NCI-H226 (cell line): ENCODE measurements at regions not wholly inside any gene's neighbourhood (a gene's known extent, or its start where the extent isn't known, plus 50 kb on each side); places are given as distances from the start of the nearest gene placed in this dataset.
A peak's percentile ranks its signal among the peaks of the same experiment; 100 is the strongest.
"Not testable (repeated sequence)": the region's sequence is repeated elsewhere in the genome, so short reads cannot be mapped to it uniquely, and the experiment has no call there.

Experiments used
- DNase-seq: peaks from one replicate; pipeline ENCODE4 v3.0.0-alpha.2; 2015

GRCh38 chr4:60721685-60722084, 478.4 kb upstream of the ADGRL3 start:
- DNase-seq, result no peak

DNA sequence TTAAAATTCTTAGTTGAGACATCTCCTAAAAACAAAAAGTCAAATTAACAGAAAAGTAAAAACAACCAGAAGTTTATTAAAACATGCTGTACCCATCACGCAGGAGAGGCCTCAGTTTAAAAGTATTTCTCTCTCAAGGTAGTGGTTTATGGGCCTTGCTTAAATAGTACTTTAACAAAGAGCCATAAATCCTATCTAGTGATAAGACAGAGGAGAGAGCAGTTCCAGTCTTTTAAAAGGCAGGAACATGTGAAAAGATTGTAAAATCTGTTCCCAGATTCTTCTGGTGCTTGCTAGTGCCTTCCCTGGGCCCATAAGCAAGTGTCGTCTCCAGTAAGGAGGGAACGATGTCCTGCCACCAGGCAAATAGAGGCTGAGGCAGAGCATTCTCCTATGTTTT, 476.3 kb upstream of the ADGRL3 start:
- DNase-seq, result no peak

DNA sequence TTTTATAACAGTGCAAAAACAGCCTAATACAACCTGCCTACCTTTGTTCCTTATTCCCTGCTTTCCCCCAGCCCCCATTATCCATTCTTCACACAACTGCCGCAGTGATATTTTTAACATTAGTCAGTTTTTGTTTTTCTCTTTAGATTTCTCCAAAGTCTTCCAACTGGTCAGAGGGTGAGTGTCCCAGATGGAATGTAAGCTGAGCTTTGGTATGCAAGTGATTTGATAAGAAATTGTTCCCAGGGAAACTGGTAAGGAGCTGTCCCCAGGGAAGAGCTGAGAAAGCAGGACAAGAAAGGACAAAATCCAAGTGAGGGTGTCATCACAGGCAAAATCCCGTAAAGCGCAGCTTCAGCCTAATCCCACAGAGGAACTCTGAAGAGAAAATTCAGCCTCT, 475.5 kb upstream of the ADGRL3 start:
- peak; percentile 75 for DNase-seq

- no peak for DNase-seq
Measured at GRCh38 chr4:60726779-60727178, 473.3 kb upstream of the ADGRL3 start.

DNA sequence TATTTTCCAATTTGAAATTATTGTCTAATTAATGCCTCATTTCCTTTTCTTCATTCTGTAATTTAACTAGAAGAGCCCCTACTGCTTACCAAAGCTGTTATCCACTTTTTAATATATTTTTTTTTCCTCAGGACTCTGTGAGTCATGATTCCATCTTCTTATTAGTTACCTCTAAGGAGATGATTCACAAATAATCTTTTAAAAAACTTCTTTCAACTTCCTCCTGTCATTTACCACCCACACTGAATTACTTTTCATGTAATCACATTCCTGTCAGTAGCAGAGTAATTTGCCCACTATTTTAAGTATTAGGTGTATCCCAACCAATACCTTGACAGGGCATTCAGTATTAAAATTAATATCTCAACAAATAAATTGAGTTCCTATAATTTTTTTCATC, 470.9 kb upstream of the ADGRL3 start:
- DNase-seq, result peak; percentile 45

- DNase-seq, result not testable (repeated sequence)
Measured at GRCh38 chr4:60729764-60730163, 470.4 kb upstream of the ADGRL3 start.

- DNase-seq, result no peak
Measured at GRCh38 chr4:60737858-60738257, 462.3 kb upstream of the ADGRL3 start.

DNA sequence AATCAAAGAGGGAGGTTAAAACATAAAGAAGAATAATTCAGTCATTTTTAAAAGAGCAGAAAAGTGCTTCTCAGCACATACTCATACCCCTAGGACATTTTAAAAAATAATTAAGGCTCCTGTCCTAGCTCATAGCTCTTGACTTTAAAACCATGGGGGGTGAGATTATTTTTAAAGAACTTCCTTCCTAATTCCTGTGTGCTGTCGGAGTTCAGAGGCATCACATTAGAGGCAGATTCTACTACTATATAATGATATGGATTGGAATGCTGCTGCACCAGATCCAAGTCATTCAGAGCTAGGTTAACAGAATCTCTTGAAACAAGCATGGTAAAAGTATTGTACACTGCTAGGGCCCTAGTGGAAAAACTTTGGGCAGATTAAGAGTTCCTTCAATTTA, 456.5 kb upstream of the ADGRL3 start:
- no peak for DNase-seq

DNA sequence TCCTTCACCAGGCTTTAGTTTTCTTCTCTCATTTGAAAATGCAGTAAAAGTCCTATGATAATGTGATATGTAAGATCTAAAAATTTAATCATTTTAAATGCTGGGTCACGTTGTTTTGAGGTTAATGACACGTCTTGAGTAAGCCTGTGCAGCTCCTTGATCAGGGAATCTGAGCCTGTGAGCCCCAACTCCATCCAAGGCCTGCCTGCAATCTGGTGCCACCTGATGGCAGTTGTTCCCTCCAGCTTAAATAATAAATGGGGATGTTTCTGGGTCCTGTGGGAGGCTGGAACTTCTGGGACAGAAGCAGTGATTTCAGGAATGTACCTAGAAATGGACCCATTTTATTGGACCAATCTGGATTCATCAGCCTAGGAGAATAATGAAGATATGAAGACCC, 455.4 kb upstream of the ADGRL3 start:
- no peak for DNase-seq

DNA sequence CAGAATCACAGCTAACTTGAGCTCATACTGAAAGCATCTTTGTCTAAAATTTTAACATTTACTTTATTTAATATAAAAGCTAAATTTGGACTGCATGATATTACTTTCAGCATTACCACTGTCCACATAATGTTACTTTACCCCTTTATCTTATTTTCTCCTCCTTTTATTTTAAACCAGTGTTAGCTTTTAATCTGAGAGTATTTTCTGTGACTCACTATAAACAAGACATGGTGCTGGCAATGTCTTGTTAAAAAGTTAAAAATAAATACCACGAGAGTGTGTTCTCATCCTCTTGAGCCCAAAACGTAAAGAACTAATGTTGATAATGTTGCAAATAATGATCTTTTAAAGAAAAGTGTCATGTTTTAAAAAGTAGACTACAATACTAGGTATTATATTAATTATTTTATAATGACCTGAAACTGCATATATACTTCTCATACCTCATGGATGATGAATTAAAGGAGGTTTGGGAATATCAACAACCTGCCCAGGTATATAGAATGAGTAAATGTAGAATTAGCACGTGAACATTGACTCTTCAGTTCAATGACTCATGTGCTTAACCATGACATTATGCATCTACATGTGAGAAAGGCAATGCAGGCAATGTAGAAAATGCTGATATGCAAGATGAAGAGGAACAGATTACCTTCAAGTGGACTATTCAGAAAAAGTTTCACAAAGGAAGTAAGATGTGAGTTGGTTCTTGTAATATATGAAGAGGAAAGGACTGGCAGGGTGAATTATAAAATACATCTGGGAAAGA, 454.1 kb upstream of the ADGRL3 start:
- DNase-seq, result no peak

DNA sequence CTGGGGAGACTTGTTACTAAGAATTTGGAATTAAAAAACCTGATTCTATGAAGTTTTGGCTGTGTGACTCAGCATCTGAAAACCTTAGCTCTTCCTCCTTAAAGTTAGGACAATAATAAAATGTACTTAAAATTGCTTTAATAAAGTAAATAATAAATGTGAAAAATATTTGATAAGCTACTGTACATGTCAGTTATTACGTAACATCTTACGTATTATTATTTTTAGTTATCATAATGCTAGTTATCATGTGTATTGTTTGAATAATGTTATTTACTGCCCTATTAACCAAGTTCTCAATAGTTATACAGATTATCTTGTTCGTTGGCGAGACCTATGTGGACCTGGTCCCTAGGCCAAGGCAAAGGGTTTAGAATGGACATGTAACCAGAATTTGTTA, 449.2 kb upstream of the ADGRL3 start:
- no peak for DNase-seq

DNA sequence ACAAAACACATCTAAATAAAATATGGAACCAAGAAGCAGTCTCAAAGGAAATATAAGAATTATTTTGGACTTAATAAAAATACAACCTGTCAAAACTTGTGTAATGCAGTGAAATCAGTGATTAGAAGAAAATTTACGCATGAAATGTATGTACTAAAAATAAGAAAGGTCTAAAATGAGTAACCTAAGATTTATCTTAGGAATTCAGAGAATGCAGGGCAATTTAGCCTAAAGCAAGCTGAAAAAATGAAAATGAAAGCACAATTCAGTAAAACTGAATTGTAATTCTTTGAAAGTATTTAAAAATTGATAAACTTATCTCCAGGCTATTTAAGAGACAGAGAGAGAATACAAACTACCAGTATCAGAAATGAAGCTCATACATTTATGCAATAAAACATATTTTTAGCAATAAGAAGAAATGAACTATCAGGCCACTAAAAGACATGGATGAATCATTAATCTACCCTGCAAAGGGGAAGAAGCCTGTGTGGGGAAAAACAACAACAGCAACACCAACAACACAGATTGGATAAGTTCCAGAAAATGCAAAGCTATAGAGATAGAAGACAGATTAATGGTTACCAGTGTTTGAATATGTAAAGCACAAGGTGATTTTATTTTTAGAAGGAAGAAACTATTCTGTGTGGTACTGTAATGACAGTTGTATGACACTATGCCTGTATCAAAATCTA, 442.0 kb upstream of the ADGRL3 start:
- peak; percentile 43 for DNase-seq

DNA sequence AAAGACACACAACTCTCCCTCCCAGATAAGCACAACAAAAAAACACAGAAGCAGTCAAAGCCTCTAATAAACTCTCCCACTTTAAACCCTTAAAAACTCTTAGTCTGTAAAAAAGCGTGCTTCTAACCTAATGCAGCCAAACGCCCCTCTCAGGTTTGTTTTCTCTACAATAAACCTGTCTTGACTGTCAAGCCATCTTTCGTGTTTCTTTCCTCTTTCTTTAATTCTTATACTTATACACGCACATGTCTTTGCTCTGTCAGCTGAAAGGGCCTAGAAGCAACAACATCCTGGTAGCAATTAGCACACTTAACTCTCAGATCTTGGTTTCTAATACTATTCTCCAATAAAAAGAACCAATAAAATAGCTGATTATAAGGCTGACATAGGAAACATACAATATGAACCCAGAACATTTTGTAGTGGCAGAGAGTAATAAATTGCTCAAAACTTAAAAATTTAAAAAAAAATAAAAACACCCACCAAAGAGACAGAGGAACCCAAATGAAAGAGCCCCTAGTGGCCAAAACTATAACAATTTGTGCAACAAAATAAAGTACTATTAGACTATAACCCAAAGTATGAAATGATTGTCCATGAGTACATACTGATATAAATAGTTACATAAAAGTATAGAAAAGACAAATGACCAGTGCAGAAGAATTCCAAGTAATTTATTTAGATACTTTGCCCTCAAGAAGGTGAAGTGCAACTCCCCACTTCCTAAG, 440.4 kb upstream of the ADGRL3 start:
- DNase-seq, result no peak

GRCh38 chr4:60780874-60781273, 419.3 kb upstream of the ADGRL3 start:
- no peak for DNase-seq

GRCh38 chr4:60790608-60791007, 409.5 kb upstream of the ADGRL3 start:
- no peak for DNase-seq

DNA sequence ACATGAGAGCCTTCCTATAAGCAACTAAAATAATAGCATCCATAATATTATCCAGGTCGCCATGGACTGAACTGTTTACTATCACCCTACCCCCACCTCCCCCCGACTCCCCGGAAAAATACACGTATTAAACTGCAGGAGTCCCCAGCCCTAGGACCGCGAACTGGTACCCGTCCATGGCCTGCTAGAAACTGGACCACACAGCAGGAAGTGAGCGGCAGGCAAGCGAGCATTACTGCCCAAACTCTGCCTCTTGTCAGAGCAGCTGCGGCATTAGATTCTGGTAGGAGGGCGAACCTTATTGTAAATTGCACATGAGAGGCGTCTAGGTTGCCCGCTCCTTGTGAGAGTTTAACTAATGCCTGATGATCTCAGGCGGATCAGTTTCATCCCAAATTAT, 405.8 kb upstream of the ADGRL3 start:
- no peak for DNase-seq

GRCh38 chr4:60799214-60799613, 400.9 kb upstream of the ADGRL3 start:
- no peak for DNase-seq

DNA sequence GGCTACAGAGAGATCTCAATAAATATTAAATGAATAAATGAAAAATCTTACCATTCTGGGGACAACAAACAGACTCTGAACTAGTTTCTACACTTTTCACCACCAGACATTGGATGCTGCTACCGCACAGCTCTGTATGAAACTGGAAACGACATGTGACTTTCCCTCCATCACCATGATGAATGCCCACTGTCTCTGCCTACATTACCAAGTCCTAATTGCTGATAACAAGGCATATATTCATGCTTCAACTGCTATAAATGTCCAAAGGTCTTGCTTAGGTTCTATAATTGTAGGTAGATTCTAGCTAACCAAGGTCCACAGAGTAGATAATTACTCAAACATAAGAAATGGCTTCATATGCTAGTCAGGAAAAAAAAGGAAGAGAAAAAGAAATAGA, 399.4 kb upstream of the ADGRL3 start:
- DNase-seq, result no peak

DNA sequence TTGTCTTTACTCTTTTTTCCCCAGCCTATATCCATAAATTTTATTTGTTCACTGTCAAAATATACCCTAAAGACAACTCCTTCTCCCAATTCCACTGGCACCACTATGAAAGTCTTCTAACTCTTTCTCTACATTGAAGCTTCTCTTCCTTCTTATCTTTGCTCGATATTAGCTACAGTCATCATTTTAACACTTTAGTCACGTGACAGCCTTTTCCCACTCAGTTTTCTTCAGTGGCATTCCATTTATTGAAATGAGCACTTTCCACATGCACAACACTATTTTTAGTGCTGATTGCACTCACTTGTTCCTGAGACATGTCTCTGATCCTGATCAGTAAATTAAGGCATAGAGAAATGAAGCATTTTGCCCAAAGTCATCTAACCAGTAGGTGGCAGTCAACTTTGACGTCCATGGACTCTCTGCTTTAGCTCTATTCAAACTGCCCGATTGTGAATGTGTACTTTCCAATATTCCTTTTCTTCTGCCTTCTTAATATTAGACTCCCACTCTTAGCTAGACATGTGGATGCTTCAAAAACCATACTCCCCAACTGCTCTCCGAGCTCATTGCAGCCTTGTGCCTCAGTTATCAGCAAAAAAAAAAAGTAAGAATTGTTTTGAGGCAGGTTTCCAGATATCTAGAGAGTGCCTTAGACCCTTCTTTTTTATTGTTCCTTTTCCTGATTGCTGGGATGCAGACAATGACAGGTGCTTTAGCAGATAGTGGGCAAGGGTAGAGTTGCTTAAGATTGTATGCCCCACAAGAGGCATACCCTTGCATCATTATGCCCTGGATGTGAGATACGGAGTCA, 394.4 kb upstream of the ADGRL3 start:
- DNase-seq, result no peak

GRCh38 chr4:60808726-60809485, 391.2 kb upstream of the ADGRL3 start:
- no peak for DNase-seq

DNA sequence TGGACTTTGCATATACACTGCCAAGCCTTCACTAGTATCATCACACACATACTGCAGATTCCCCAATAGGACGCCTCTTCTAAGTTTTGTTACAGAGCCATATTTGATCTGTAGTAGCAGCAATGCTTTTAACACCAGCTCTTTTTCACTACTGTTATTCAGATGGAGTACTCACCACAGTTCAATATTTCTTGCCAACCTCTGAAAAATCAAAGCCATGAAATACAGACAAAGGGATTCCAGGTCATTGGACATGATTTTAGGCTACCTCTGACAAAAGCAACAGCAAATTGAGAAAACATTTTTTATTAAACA, 390.7 kb upstream of the ADGRL3 start:
- no peak for DNase-seq

DNA sequence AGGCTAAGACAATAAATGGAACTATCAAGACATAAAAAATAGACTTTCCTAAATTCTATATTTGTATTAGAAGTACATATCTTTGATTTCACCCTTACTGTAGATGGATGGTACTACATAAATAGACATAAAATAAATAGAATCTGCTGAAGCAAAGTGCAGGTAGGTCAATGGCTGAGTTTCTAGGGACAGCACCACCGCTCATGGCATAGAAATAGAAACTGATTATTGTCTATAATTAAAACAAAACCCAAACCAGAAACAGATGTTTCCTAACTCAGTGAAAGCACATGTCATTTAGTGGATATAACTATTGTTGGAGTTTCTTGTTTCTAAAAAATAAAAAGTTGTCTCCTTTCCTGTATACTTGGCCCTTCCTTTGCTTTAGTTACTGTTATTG, 387.3 kb upstream of the ADGRL3 start:
- DNase-seq, result no peak

DNA sequence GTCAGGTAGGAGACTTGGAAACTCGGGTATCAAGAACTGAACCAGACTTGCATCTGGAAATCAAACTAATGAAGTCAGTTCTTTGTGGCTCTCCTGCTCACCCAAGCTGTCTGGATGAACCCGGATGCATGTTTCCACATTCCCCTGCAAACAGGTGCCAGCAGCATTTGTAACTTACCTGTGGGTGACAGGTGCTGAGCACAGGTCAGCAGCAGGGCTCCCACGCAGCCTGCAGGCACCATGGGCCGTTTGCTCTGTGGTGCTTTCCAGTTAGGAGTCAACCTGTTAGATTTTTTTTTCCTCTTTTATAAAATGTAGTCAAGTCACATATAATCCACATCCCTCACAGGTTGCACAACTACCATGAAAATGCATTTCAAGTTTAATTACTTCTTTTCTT, 385.6 kb upstream of the ADGRL3 start:
- DNase-seq, result no peak
